ENCODE measurements at regions not wholly inside any gene's neighbourhood (a gene's known extent, or its start where the extent isn't known, plus 50 kb on each side); places are given as distances from the start of the nearest gene placed in this dataset.

DNA sequence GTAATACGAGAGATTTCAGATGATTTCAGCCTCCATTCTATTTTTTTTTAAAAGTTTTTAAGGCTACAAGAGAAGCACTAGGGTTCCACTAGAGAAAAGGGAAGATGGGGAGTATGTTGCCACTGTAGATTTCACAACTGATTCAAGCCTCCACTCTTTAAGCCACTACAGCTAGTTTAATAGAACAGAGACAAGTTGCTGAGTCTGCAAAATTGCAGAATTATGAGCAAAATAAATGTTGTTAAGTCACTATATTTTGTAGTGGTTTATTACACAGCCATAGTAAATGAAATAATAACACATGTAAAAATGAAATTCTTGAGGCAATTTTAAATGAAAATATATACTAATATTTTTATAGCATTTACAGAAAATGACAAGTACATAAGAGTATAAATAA lies 96.0 kb upstream of the POT1 start:
- TF ChIP-seq CTCF (IDR thresholded peaks at IDR 0.05) (no peak), POLR2A (IDR thresholded peaks at IDR 0.05) (no peak)

Data from thyroid gland (tissue), 4 donors.